ENCODE measurements at regions not wholly inside any gene's neighbourhood (a gene's known extent, or its start where the extent isn't known, plus 50 kb on each side); places are given as distances from the start of the nearest gene placed in this dataset.
A peak's percentile ranks its signal among the peaks of the same experiment; 100 is the strongest.

GRCh38 chr3:176554264-176554663 is 643.0 kb downstream of the TBL1XR1 start:
- DNase-seq, result no peak

- no peak for DNase-seq
Observed at GRCh38 chr3:176526942-176527341, 670.3 kb downstream of the TBL1XR1 start.

GRCh38 chr3:176526225-176526624 is 671.1 kb downstream of the TBL1XR1 start:
- DNase-seq, result no peak

GRCh38 chr3:176523114-176523513 is 674.2 kb downstream of the TBL1XR1 start:
- DNase-seq, result no peak

- no peak for DNase-seq
Observed at GRCh38 chr3:176522436-176522835, 674.8 kb downstream of the TBL1XR1 start.

GRCh38 chr3:176521531-176522175 is 675.6 kb downstream of the TBL1XR1 start:
- DNase-seq, result no peak

GRCh38 chr3:176514297-176514696 is 683.0 kb downstream of the TBL1XR1 start:
- no peak for DNase-seq

- DNase-seq, result no peak
Observed at GRCh38 chr3:176513604-176514003, 683.7 kb downstream of the TBL1XR1 start.

GRCh38 chr3:176512037-176512436 is 685.2 kb downstream of the TBL1XR1 start:
- DNase-seq, result no peak

- no peak for DNase-seq
Observed at GRCh38 chr3:176510097-176510496, 687.2 kb downstream of the TBL1XR1 start.

GRCh38 chr3:176505878-176506621 is 691.2 kb downstream of the TBL1XR1 start:
- DNase-seq, result no peak

GRCh38 chr3:176491084-176491483 is 706.2 kb downstream of the TBL1XR1 start:
- no peak for DNase-seq

GRCh38 chr3:176490357-176490756 is 706.9 kb downstream of the TBL1XR1 start:
- DNase-seq, result no peak

GRCh38 chr3:176479248-176479647 is 718.0 kb downstream of the TBL1XR1 start:
- no peak for DNase-seq

GRCh38 chr3:176469694-176470205 is 727.5 kb downstream of the TBL1XR1 start:
- no peak for DNase-seq

- no peak for DNase-seq
Observed at GRCh38 chr3:176463610-176464009, 733.7 kb downstream of the TBL1XR1 start.

- no peak for DNase-seq
Observed at GRCh38 chr3:176447369-176447768, 749.9 kb downstream of the TBL1XR1 start.

- no peak for DNase-seq
Observed at GRCh38 chr3:176442326-176442725, 755.0 kb downstream of the TBL1XR1 start.

- DNase-seq, result no peak
Observed at GRCh38 chr3:176439729-176440128, 757.6 kb downstream of the TBL1XR1 start.

- DNase-seq, result no peak
Observed at GRCh38 chr3:176431991-176432390, 765.3 kb downstream of the TBL1XR1 start.

- peak; percentile 58 for DNase-seq
Observed at GRCh38 chr3:176431038-176431418, 766.3 kb downstream of the TBL1XR1 start.

GRCh38 chr3:176430244-176431037 is 766.8 kb downstream of the TBL1XR1 start:
- DNase-seq, result peak; percentile 72

- no peak for DNase-seq
Observed at GRCh38 chr3:176428552-176428951, 768.7 kb downstream of the TBL1XR1 start.
